Rectal smooth muscle tissue (tissue), 1 donor: ENCODE measurements at regions not wholly inside any gene's neighbourhood (a gene's known extent, or its start where the extent isn't known, plus 50 kb on each side); places are given as distances from the start of the nearest gene placed in this dataset.

Experiments
- H3K27ac ChIP-seq: one replicate; pipeline ENCODE4 v1.7.0; 2013; ENCODE audit warnings: low read depth, low read length, inconsistent platforms
- H3K27me3 ChIP-seq: one replicate; pipeline ENCODE4 v1.7.0; 2013; ENCODE audit warnings: low read length; ENCODE audit not compliant: control insufficient read depth, insufficient read depth
- H3K36me3 ChIP-seq: one replicate; pipeline ENCODE4 v1.7.0; 2013; ENCODE audit warnings: low read length; ENCODE audit not compliant: control insufficient read depth, insufficient read depth
- H3K4me1 ChIP-seq: one replicate; pipeline ENCODE4 v1.7.0; 2013; ENCODE audit warnings: low read length; ENCODE audit not compliant: control insufficient read depth, insufficient read depth
- H3K4me3 ChIP-seq: one replicate; pipeline ENCODE4 v1.7.0; 2013; ENCODE audit warnings: low read length
- H3K9ac ChIP-seq: one replicate; pipeline ENCODE4 v1.7.0; 2013; ENCODE audit warnings: low read length

DNA sequence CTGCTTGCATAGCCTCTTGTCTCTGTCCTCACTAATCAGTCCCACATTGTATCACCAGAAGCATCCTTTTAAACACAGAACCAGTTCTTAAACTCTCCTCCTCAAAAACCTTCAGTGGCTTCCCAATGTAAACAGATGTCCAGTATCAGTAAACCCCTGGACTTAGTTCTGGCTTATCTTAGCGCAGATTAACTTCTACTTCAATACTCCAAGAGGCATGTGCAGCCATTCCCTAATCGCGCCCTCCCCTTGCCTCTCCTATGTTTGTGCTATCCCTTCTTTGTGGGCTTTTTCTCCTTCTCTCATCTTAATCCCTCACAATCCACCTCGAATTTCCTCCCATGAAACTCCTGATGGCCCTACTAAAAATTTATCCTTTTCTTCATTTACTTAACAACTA is 193.8 kb downstream of the FBXO8 start:
- H3K27ac ChIP-seq: no peak overlapping the region
- H3K9ac ChIP-seq: no peak overlapping the region
- H3K4me3 ChIP-seq: no peak overlapping the region
- no peaks in the 10 kb centered on the region for H3K36me3 ChIP-seq
- no peaks in the 10 kb centered on the region for H3K27me3 ChIP-seq
- no peaks in the 10 kb centered on the region for H3K4me1 ChIP-seq

DNA sequence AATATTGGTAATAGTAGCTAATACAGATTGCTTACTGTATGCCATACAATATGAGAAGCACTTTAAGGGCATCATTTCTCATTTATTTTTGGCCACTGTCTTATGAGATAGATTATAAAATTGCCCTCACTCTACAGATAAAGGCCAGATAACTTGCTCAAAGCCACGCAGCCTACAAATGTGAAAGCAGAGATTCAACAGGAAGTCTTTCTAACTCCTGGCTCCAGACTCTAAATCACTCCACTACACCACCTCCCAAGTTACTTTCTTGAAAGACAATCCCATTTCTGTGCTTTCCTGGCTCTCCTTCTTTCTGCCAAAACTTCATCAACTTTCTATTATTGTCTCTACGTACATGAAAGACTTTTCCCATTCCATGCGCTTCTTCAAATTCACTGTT is 194.7 kb downstream of the FBXO8 start:
- Histone ChIP-seq H3K4me1 (no peaks in the 10 kb centered on the region), H3K27me3 (no peaks in the 10 kb centered on the region)

DNA sequence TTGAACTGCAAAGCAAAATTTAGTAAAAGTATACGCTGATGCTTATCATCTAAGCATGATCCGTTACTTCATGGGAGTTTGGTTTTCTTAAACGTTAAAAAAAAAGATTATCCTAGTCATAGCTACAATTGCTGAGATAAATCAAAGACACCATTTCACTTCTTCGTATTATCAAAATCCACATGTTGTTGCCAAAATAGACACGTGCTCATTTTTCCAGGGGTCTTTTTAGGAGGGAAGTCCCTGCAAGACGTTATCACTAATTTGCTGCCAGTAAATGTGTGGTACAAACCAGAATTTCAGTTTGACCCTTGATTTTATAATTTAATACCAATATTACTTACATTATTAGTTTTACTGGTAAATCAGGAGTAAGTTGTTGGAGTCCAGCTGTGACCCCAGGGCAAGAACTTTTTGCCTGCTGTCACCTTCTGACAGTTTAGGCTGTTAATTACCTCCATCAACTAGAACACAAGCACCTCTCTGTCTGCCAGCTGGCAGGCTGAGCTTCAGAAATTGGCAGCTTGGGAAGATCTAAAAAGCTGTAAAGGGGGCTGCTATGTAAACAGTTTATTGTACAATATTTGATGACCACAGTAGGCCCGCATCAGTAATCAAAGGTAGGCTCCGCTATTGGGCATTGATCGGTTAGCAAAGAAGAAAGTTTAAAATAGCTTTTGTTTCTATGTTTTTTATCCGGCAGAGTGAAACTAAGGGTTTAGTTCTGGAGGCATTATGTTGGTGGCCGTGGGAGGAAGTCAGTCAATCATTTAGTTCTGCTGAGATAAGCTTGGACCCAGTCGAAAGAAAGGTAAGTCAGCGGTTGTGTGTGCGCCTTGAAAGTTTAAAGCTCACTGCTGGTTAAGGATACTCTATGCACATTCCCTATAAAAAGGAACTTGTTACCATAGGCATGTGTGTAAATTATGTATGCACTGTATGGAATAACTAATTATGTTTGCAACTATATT is 196.4 kb downstream of the FBXO8 start:
- no peak overlapping the region for H3K4me3 ChIP-seq
- H3K27me3 ChIP-seq: no peaks in the 10 kb centered on the region
- H3K27ac ChIP-seq: no peak overlapping the region

More for the DNA sequence above, 194.7 kb downstream of the FBXO8 start:
- Histone ChIP-seq H3K36me3 (no peaks in the 10 kb centered on the region), H3K4me3 (no peak overlapping the region), H3K9ac (no peak overlapping the region), H3K27ac (no peak overlapping the region)

DNA sequence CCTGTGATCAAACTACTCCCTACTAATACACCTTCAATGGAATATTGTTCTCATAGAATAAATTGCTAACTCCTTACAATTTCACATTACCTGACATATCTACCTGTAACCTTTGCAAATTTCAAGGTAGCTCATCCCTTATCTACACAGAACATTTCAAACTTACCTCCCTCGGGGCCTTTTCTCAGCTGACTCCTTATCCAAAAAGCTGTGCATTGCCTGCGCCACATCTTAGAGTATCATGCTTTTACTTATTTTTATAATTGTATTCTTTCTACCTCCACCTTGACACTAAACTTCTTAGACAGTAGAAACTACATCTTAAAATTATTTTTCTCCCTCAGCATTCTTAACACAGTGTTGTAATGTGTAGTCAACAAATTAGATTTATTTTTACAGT is 198.5 kb downstream of the FBXO8 start:
- no peaks in the 10 kb centered on the region for H3K36me3 ChIP-seq
- H3K4me3 ChIP-seq: no peak overlapping the region
- H3K9ac ChIP-seq: no peak overlapping the region
- H3K4me1 ChIP-seq: no peaks in the 10 kb centered on the region
- no peak overlapping the region for H3K27ac ChIP-seq
- H3K27me3 ChIP-seq: no peaks in the 10 kb centered on the region

More for the DNA sequence above, 196.4 kb downstream of the FBXO8 start:
- no peaks in the 10 kb centered on the region for H3K4me1 ChIP-seq
- H3K36me3 ChIP-seq: no peaks in the 10 kb centered on the region
- no peak overlapping the region for H3K9ac ChIP-seq

DNA sequence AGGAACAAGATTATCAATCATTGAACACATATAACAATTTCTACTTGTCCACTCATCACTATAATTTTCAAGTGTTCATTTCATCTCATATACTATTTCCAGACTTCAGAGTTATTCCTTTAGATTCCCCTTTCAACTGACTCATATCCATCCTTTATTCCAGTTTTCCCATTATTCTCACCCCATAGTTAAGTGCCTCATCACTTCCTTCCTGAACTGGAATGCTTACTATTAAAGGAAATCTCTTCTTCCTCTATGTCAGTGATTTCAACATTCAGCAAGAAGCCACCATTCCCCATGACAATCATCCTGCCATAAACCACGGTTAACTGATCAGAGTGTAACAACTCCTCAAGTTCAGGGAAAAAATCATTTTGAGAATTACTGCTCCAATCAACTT is 198.9 kb downstream of the FBXO8 start:
- Histone ChIP-seq H3K4me3 (no peak overlapping the region), H3K9ac (no peak overlapping the region), H3K27ac (no peak overlapping the region), H3K36me3 (no peaks in the 10 kb centered on the region), H3K4me1 (no peaks in the 10 kb centered on the region), H3K27me3 (no peaks in the 10 kb centered on the region)

DNA sequence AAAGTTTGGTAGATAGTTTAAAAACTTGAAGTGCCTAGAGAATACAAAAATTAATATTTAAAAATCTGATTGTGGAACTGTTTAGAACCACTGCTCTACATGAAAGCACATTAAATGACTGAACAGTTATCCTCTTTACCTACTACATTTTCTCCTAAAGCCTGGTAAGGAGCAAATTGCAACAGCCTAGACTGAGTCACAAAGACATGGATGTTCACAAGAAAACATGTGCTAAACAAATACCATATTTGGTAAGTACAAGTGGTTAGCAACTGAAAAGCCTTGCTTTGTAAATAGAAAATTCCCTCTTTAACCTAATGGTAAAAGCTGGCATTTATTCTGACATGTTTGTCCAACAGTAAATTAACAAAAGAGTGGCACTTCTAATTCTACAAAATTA is 203.1 kb downstream of the FBXO8 start:
- Histone ChIP-seq H3K4me3 (no peak overlapping the region), H3K9ac (no peak overlapping the region)

DNA sequence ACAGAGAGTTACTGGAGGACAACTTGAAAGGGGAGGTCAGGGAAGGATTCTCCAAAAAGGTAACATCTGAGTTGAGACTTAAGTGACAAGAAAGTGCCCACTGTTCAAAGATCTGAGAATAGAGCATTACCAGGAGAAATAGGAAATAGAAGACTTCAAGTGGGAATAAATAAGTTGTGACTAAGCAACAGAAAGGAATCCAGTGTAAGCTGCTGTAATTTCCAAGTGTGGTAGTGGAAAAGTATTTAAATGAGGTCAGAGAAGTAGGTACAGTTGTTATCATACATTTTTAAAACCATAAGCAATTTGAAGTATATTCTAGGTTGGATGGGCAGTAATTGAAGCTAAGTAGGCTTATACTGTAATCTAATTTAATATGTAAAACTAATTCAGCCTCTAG is 211.9 kb downstream of the FBXO8 start:
- no peak overlapping the region for H3K4me3 ChIP-seq
- H3K27ac ChIP-seq: no peak overlapping the region
- no peaks in the 10 kb centered on the region for H3K27me3 ChIP-seq
- H3K9ac ChIP-seq: no peak overlapping the region
- H3K36me3 ChIP-seq: no peaks in the 10 kb centered on the region
- H3K4me1 ChIP-seq: peaks cover 3% of the 10 kb centered on the region

More for the DNA sequence above, 203.1 kb downstream of the FBXO8 start:
- no peaks in the 10 kb centered on the region for H3K27me3 ChIP-seq
- no peaks in the 10 kb centered on the region for H3K36me3 ChIP-seq
- H3K4me1 ChIP-seq: no peaks in the 10 kb centered on the region
- H3K27ac ChIP-seq: no peak overlapping the region

DNA sequence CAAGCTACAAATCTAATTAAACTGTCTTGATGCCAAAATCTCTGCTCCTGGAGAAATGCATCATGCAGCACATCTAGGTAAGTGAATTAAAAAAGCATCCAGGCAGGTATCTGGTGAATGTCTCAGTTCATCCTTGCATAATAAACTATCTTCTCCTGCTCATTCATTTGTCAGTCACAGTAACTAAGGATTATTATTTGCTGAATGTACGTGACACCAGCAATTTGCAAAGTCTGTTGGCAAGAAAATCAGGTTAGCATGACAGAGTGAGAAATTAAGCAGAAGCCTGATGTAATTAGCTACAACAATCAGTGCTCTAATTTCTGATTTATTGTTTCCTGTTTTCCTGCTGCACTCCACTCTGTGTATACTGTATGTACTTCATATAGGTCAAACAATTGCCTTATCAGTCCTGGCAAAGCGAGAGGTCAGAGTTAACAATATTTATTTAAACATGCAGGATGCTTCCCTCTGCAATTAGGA is 213.6 kb downstream of the FBXO8 start:
- Histone ChIP-seq H3K27ac (no peak overlapping the region), H3K9ac (no peak overlapping the region), H3K4me3 (no peak overlapping the region), H3K27me3 (no peaks in the 10 kb centered on the region), H3K4me1 (peaks cover 3% of the 10 kb centered on the region), H3K36me3 (no peaks in the 10 kb centered on the region)

DNA sequence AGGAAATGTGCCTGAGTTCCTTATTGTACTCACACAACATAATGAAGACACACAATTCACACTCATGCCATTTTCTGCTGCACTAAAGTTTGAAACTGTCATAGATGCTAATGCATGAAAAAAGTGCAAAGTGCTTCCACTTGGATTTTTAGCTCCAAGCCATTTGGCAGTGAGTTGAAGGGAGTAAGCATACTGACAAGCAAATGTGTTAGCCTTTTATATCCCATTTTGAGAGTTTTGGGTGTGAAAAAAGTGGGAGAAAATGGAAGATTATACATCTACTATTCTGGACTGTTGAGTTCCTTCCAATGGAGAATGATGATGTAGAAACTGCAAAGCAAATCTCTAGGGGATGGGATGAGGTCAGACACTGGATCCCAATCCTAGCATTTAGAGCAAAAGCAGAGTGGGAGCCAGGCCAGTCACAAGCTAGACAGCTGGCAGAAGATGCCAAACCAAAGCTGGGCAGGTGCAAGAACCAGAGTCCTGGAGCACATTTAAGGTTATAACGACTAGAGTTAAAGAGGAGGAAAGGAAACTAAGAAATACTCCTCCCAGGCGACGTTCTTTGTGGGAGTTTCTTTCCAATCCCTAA is 216.8 kb downstream of the FBXO8 start:
- no peak overlapping the region for H3K27ac ChIP-seq
- H3K9ac ChIP-seq: no peak overlapping the region
- H3K27me3 ChIP-seq: no peaks in the 10 kb centered on the region
- H3K4me1 ChIP-seq: peaks cover 3% of the 10 kb centered on the region
- no peak overlapping the region for H3K4me3 ChIP-seq
- H3K36me3 ChIP-seq: no peaks in the 10 kb centered on the region

DNA sequence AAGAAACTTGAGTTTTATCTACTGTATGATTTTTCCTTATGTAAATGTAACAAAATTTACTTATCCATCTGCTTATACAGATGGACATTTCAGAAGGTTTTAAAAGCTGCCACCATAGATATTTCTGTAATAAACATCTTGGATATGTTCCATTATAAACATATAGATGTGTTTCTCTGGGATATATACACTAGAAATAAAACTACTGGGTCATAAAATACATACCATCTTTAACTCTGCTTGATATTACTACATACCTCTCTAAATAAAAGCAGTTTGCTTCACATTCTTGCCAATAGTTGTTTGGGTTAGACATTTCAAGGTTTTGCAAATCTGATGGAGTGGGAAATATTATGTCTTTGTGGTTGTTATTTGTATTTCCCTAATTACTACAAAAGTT is 220.6 kb downstream of the FBXO8 start:
- H3K4me1 ChIP-seq: no peaks in the 10 kb centered on the region

DNA sequence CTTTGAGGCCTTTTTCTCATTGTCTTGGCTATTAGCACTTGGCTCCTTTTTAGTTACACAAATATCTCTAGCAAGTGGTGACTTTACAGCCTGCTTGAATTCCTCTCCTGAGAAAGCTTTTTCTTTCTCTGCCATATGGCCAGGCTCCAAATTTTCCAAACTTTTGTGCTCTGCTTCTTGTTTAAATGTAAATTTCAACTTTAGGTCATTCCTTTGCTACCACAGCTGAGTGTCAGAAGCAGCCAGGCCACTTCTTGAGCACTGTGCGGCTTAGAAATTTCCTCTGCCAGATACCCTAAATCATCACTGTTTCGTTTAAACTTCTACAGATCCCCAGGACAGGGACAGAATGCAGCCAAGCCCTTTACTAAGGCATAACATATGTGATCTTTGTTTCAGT is 222.4 kb downstream of the FBXO8 start:
- Histone ChIP-seq H3K9ac (no peak overlapping the region), H3K4me1 (no peaks in the 10 kb centered on the region), H3K36me3 (no peaks in the 10 kb centered on the region), H3K4me3 (no peak overlapping the region), H3K27ac (peak overlapping the region; percentile 15), H3K27me3 (no peaks in the 10 kb centered on the region)

More for the DNA sequence above, 220.6 kb downstream of the FBXO8 start:
- Histone ChIP-seq H3K27me3 (no peaks in the 10 kb centered on the region), H3K4me3 (no peak overlapping the region), H3K9ac (no peak overlapping the region), H3K27ac (no peak overlapping the region), H3K36me3 (no peaks in the 10 kb centered on the region)

DNA sequence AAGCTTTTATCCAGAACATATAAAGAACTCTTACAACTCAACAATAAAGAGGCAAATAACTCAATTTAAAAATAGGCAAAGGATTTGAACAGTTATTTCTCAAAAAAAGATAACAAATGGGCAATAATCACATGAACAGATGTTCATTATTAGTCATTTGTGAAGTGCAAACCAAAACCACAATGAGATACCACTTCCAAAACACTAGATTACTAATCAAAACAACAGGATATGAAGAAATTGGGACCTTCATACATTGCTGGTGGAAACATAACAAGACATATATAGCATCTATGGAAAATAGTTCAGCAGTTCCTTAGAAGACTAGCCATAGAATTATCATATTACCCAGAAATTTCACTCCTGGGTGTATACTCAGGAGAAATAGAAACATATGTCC is 224.6 kb downstream of the FBXO8 start:
- Histone ChIP-seq H3K4me1 (no peaks in the 10 kb centered on the region), H3K27ac (no peak overlapping the region), H3K36me3 (no peaks in the 10 kb centered on the region), H3K9ac (no peak overlapping the region), H3K4me3 (no peak overlapping the region), H3K27me3 (no peaks in the 10 kb centered on the region)
